HepG2 (cell line): ENCODE measurements at regions not wholly inside any gene's neighbourhood (a gene's known extent, or its start where the extent isn't known, plus 50 kb on each side); places are given as distances from the start of the nearest gene placed in this dataset.

Experiments
- BCL6 ChIP-seq: IDR thresholded peaks from 2 replicates; pipeline ENCODE4 v1.6.1; 2016; ENCODE audit warnings: missing genetic modification reagents, missing compliant biosample characterization
- EP300 ChIP-seq, 3 experiments: sonication (generic) in 1 of 3; formaldehyde crosslinking in 1 of 3; IDR thresholded peaks; 2 replicates each; pipeline versions ENCODE4 v1.5.1 to v1.6.1; 2011 to 2020; ENCODE audit warnings: low read depth in 2 of 3, low read length in 2 of 3, borderline replicate concordance in 1 of 3, improper control_type of control experiment in 1 of 3, mild to moderate bottlenecking in 1 of 3, missing genetic modification reagents in 1 of 3, moderate library complexity in 1 of 3
- FOXP1 ChIP-seq, 2 experiments: fragments of 450-650 bp in 1 of 2; IDR thresholded peaks; 2 replicates each; pipeline ENCODE4 v1.6.1; 2017 to 2018; ENCODE audit warnings: antibody characterized with exemption in 1 of 2
- KDM6A ChIP-seq: IDR thresholded peaks from 2 replicates; pipeline ENCODE4 v1.6.1; 2016; ENCODE audit warnings: low read depth
- MEF2D ChIP-seq: sonication (generic); formaldehyde crosslinking; IDR thresholded peaks from 2 replicates; pipeline ENCODE4 v1.5.1; 2020; ENCODE audit warnings: mild to moderate bottlenecking, missing genetic modification reagents
- PITX1 ChIP-seq: sonication (generic); formaldehyde crosslinking; IDR thresholded peaks from 2 replicates; pipeline ENCODE4 v1.5.1; 2020; ENCODE audit warnings: mild to moderate bottlenecking, missing genetic modification reagents
- RXRB ChIP-seq: IDR thresholded peaks from 2 replicates; pipeline ENCODE4 v1.6.1; 2016; ENCODE audit warnings: borderline replicate concordance, missing genetic modification reagents, missing compliant biosample characterization
- SATB2 ChIP-seq: sonication (generic); formaldehyde crosslinking; IDR thresholded peaks from 2 replicates; pipeline ENCODE4 v1.5.0; 2020; ENCODE audit warnings: missing genetic modification reagents
- YEATS2 ChIP-seq: sonication (generic); formaldehyde crosslinking; IDR thresholded peaks from 2 replicates; pipeline ENCODE4 v1.4.0; 2020; ENCODE audit warnings: missing genetic modification reagents, borderline replicate concordance
- ZBTB20 ChIP-seq: sonication (generic); formaldehyde crosslinking; IDR thresholded peaks from 2 replicates; pipeline ENCODE4 v1.8.1; 2023; ENCODE audit warnings: missing genetic modification reagents, low read depth, mild to moderate bottlenecking, borderline replicate concordance
- ZNF451 ChIP-seq: sonication (generic); formaldehyde crosslinking; IDR thresholded peaks from 2 replicates; pipeline ENCODE4 v1.5.0; 2020; ENCODE audit warnings: mild to moderate bottlenecking, missing genetic modification reagents
- TF ChIP-seq, protein P1 (sequence below): sonication (generic); formaldehyde crosslinking; IDR thresholded peaks from 2 replicates; pipeline ENCODE4 v1.5.0; 2020; ENCODE audit warnings: missing genetic modification reagents
- TF ChIP-seq, protein P2 (sequence below): sonication (generic); formaldehyde crosslinking; IDR thresholded peaks from 2 replicates; pipeline ENCODE4 v1.4.0; 2020; ENCODE audit warnings: missing genetic modification reagents
- TF ChIP-seq, protein P3 (sequence below): sonication (generic); formaldehyde crosslinking; conservative IDR thresholded peaks from 2 replicates; pipeline ENCODE4 v1.8.0; 2022; ENCODE audit warnings: missing genetic modification reagents
- TF ChIP-seq, protein P4 (sequence below): IDR thresholded peaks from 2 replicates; pipeline ENCODE4 v1.6.1; 2018; ENCODE audit warnings: missing genetic modification reagents
- TF ChIP-seq, protein P5 (sequence below): IDR thresholded peaks from 2 replicates; pipeline ENCODE4 v1.6.1; 2016; ENCODE audit warnings: low read depth, borderline replicate concordance
- TF ChIP-seq, protein P6 (sequence below): fragments of 450-650 bp; IDR thresholded peaks from 2 replicates; pipeline ENCODE4 v1.6.1; 2017; ENCODE audit warnings: mild to moderate bottlenecking
- TF ChIP-seq, protein P7 (sequence below): sonication (generic); formaldehyde crosslinking; IDR thresholded peaks from 2 replicates; pipeline ENCODE4 v1.4.0; 2020; ENCODE audit warnings: missing genetic modification reagents

DNA sequence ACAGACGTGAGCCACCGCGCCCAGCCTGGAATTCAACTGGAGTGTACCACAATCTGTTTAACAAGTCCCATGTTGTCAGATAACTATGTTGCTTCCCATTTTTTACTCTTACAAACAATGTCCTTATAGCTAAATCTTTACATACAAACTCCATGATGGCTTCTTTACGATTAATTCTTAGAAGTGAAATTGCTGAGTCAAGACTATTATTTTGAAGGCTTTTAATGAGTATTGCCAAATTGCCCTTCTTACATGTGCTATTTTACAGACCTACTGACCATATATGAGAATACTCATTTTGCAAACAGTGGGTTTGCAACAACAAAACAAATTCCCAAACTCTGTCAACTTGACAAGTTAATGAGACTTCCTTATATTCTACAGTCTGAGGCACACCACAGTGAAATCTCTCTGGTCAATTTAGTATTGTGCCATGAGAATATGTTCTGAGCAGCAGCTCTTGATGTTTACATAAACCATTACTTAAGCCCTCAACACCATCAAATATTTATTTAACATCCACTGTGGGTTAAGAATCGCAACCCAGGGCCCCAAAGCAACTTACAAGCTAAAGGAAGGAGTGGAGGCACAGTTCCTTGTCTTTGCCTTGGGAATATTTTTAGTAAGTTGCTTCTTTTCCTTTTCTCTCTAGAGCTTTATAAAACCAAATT, 128.5 kb downstream of the SPRY1 start (continued):
- TF ChIP-seq FOXP1 (IDR thresholded peaks at IDR 0.05) (no peak), FOXP1 (CRISPR knock-in tag; IDR thresholded peaks at IDR 0.05) (peak; percentile 58; the same call in 1 of the 2 replicates), RXRB (peak; percentile 50; the same call in 1 of the 2 replicates), ZBTB20 (no peak), BCL6 (CRISPR knock-in tag) (peak; percentile 58; the same call in 1 of the 2 replicates), PITX1 (CRISPR knock-in tag) (peak; percentile 60; the same call in 1 of the 2 replicates), YEATS2 (CRISPR knock-in tag) (no peak), KDM6A (0 out of 2 replicates have a peak, but pooled peaks have one; percentile 60), EP300 (IDR thresholded peaks at IDR 0.05; ENCODE audit: low read depth in 2 of 2, low read length in 2 of 2) (peak in 1 of 2 experiments; percentile 68; a peak in 2 of 4 replicates), EP300 (CRISPR knock-in tag; IDR thresholded peaks at IDR 0.05; ENCODE audit: borderline replicate concordance) (no peak; the same call in 1 of the 2 replicates), ZNF451 (CRISPR knock-in tag) (no peak), SATB2 (no peak), MEF2D (no peak)
- TF ChIP-seq, protein P1, sequence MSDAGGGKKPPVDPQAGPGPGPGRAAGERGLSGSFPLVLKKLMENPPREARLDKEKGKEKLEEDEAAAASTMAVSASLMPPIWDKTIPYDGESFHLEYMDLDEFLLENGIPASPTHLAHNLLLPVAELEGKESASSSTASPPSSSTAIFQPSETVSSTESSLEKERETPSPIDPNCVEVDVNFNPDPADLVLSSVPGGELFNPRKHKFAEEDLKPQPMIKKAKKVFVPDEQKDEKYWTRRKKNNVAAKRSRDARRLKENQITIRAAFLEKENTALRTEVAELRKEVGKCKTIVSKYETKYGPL = no peak
- TF ChIP-seq, protein P2, sequence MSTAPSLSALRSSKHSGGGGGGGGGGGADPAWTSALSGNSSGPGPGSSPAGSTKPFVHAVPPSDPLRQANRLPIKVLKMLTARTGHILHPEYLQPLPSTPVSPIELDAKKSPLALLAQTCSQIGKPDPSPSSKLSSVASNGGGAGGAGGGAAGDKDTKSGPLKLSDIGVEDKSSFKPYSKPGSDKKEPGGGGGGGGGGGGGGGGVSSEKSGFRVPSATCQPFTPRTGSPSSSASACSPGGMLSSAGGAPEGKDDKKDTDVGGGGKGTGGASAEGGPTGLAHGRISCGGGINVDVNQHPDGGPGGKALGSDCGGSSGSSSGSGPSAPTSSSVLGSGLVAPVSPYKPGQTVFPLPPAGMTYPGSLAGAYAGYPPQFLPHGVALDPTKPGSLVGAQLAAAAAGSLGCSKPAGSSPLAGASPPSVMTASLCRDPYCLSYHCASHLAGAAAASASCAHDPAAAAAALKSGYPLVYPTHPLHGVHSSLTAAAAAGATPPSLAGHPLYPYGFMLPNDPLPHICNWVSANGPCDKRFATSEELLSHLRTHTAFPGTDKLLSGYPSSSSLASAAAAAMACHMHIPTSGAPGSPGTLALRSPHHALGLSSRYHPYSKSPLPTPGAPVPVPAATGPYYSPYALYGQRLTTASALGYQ = no peak
- TF ChIP-seq, protein P3, sequence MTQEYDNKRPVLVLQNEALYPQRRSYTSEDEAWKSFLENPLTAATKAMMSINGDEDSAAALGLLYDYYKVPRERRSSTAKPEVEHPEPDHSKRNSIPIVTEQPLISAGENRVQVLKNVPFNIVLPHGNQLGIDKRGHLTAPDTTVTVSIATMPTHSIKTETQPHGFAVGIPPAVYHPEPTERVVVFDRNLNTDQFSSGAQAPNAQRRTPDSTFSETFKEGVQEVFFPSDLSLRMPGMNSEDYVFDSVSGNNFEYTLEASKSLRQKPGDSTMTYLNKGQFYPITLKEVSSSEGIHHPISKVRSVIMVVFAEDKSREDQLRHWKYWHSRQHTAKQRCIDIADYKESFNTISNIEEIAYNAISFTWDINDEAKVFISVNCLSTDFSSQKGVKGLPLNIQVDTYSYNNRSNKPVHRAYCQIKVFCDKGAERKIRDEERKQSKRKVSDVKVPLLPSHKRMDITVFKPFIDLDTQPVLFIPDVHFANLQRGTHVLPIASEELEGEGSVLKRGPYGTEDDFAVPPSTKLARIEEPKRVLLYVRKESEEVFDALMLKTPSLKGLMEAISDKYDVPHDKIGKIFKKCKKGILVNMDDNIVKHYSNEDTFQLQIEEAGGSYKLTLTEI = no peak
- TF ChIP-seq, protein P4, sequence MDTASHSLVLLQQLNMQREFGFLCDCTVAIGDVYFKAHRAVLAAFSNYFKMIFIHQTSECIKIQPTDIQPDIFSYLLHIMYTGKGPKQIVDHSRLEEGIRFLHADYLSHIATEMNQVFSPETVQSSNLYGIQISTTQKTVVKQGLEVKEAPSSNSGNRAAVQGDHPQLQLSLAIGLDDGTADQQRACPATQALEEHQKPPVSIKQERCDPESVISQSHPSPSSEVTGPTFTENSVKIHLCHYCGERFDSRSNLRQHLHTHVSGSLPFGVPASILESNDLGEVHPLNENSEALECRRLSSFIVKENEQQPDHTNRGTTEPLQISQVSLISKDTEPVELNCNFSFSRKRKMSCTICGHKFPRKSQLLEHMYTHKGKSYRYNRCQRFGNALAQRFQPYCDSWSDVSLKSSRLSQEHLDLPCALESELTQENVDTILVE (CRISPR knock-in tag) = 0 out of 2 replicates have a peak, but pooled peaks have one; percentile 47
- TF ChIP-seq, protein P5, sequence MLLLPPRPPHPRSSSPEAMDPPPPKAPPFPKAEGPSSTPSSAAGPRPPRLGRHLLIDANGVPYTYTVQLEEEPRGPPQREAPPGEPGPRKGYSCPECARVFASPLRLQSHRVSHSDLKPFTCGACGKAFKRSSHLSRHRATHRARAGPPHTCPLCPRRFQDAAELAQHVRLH (CRISPR knock-in tag) = no peak
- TF ChIP-seq, protein P6, sequence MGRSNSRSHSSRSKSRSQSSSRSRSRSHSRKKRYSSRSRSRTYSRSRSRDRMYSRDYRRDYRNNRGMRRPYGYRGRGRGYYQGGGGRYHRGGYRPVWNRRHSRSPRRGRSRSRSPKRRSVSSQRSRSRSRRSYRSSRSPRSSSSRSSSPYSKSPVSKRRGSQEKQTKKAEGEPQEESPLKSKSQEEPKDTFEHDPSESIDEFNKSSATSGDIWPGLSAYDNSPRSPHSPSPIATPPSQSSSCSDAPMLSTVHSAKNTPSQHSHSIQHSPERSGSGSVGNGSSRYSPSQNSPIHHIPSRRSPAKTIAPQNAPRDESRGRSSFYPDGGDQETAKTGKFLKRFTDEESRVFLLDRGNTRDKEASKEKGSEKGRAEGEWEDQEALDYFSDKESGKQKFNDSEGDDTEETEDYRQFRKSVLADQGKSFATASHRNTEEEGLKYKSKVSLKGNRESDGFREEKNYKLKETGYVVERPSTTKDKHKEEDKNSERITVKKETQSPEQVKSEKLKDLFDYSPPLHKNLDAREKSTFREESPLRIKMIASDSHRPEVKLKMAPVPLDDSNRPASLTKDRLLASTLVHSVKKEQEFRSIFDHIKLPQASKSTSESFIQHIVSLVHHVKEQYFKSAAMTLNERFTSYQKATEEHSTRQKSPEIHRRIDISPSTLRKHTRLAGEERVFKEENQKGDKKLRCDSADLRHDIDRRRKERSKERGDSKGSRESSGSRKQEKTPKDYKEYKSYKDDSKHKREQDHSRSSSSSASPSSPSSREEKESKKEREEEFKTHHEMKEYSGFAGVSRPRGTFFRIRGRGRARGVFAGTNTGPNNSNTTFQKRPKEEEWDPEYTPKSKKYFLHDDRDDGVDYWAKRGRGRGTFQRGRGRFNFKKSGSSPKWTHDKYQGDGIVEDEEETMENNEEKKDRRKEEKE = no peak
- TF ChIP-seq, protein P7, sequence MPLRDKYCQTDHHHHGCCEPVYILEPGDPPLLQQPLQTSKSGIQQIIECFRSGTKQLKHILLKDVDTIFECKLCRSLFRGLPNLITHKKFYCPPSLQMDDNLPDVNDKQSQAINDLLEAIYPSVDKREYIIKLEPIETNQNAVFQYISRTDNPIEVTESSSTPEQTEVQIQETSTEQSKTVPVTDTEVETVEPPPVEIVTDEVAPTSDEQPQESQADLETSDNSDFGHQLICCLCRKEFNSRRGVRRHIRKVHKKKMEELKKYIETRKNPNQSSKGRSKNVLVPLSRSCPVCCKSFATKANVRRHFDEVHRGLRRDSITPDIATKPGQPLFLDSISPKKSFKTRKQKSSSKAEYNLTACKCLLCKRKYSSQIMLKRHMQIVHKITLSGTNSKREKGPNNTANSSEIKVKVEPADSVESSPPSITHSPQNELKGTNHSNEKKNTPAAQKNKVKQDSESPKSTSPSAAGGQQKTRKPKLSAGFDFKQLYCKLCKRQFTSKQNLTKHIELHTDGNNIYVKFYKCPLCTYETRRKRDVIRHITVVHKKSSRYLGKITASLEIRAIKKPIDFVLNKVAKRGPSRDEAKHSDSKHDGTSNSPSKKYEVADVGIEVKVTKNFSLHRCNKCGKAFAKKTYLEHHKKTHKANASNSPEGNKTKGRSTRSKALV (CRISPR knock-in tag) = no peak
